DMS114 treated with DMSO at 0.1 percent for 48 hours (cell line): ENCODE measurements at regions not wholly inside any gene's neighbourhood (a gene's known extent, or its start where the extent isn't known, plus 50 kb on each side); places are given as distances from the start of the nearest gene placed in this dataset.
A peak's percentile ranks its signal among the peaks of the same experiment; 100 is the strongest.
"Not testable (repeated sequence)": the region's sequence is repeated elsewhere in the genome, so short reads cannot be mapped to it uniquely, and the experiment has no call there.

Experiments
- DNase-seq: peaks from one replicate; lab custom pipeline; 2025; ENCODE audit not compliant: unreplicated experiment; lab: John Stamatoyannopoulos, UW

DNA sequence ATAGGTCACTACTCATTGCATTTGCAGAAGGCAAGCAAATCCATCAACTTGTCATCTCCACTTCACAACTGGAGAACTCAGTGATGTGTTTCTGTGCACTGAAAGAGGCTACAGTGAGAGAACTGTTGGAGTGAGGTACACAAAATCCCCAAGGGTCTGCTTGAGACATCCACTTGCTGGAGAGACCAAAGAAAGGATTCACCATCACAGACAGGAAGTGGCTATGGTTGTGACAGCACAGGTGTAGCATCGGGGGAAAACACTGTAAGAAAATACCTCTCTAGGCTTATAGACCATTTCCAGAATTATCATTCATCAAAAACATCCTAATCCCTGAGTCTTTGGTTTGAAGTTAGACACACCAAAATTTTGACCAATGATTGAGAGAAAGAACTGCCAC, 201.3 kb upstream of the OR4E1 start:
- no peak for DNase-seq

DNA sequence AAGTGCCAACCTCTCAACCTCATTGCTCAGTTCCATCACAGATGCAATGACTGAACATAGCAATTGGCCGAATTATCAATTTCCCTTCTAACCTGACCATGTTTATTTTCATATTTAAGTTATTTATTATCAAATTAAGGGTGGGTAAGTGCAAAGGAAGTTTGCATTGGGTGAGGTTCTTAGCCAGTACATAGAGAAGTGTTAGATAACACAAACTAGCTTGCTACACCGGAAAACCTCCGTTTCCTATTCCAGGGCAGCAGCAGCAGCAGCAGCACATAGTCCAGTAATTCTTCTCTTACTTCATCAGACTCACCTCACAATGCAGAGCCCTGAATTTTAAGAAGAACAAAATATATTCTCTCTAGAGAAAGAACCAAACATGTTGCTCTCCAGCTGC, 200.5 kb upstream of the OR4E1 start:
- DNase-seq = no peak

DNA sequence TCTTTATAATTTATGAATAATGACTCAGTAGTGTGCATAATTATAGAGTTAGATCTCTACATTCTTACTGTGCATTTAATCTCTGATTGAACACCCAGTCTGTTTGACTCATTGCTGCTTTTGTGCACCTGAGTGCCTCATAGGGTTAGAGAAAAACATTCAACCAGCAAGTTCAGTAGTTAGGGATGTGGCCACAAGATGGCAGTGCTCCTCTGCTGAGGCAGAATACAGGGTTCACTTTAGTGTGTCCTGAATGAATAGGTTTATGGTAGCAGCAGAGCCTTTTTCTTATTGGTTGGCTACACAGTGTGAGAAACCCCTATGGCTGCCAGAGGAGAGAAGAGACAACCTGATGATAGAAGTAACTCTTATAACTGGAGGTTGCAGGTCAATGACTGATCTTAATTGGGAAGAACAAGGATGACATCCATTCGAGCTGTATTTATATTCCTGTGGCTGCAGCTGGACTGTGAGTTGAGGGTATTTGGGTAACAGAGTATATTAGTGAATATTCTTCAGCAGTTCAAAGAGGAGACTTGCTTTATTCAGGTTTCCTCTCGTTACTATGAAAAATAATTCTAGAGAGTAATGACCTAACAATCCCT, 194.9 kb upstream of the OR4E1 start:
- peak; percentile 12 for DNase-seq

DNA sequence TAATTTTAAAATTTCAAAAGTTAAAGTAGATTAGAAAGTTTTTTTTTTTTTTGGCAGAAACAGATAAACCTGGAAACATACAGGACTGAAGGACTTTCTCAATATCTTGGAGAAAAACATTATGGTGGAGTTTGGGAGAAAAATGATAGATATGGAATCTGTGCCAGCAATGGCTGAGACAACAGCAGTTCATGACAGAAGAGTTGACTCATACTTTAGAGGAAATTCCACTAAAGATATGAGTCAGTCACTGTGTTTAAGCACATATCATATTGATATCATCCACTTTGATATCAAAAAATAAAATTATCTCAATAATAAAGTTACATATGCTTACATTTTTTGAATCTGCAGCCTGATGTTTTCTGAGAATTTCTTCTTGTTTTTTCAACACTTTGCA, 193.9 kb upstream of the OR4E1 start:
- no peak for DNase-seq

DNA sequence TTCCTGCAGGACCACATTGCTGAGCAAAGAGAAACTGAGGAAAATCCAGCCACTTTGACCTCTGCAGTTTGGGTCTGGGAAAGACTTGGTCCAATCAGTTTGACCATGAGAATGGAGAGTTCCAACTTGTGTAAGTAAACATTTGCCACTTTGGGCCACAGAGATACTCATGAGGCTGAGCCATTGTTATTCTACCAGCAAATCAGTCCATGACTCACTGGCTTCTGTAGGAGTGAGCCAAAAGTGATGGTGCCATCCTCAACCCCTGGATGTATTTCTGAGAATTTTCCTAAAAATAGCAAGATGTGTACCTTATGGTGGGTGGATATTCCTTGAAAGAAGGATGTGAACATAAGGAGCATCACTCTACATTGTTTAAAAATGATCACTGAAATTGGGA, 192.9 kb upstream of the OR4E1 start:
- no peak for DNase-seq

DNA sequence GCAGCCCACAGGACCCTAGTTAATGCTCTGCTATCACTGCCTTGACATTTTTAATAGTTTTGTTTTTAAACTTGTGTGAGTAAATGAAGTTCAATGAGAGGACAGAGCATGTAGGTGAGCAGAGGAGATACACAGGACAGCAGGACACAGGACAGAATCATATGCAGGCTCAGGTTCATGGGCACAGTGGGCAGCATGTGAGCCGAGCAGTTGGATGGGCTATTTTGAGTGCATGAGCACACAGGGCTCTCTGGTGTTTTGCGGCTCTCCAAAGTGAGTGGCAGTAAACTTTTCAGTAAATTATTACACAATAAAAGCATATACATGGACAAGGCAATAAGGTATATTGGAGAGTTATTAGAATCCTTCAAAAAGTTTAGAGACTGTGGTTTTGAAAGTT, 189.7 kb upstream of the OR4E1 start:
- no peak for DNase-seq

DNA sequence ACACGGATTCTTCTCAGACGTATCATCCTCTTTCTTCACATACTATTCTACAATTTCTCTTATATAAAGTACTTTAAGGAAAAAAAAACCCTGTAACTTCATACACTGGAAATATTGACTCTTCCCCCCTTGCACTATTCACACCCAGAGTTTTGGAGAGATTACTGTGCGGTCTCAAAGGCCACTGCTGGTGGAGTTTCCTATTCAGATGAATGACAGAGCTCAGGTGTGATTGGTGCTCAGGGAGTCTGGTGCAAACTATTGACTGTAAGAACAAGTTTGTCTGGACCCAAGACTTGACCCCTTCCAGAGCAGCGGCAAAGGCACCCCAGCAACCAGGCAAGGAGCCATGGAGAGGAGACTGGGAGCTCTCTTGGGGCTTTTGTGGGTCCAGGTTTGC, 187.5 kb upstream of the OR4E1 start:
- DNase-seq = no peak

DNA sequence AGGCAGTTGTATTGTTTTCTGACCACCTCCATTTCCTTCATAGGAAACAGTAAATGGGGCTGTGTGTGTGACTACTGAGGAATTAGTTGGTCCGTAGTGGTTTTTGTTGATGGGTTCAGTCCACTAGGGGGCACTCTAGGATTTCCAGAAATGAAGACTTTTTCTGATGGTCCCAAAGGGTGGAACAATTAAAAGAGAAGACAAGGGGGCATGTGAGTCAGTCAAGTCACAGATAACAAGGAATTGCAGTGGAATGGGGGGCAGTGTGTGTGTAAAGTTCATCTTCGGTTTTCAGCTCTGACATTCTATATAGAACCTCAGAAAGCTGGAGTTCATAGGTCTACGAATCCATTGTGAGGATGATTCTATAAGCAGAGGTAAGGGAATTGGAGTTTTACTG, 186.6 kb upstream of the OR4E1 start:
- DNase-seq = no peak

DNA sequence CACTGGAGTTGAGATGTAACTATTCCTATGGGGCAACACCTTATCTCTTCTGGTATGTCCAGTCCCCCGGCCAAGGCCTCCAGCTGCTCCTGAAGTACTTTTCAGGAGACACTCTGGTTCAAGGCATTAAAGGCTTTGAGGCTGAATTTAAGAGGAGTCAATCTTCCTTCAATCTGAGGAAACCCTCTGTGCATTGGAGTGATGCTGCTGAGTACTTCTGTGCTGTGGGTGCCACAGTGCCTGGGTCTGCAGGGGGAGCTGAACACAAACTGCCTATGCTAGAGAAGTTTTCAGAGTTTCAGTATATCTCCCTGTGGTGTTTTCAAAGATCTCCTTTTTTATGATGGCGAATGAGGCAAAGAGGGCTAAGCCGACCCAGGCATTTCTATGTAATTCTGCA, 179.2 kb upstream of the OR4E1 start:
- no peak for DNase-seq

DNA sequence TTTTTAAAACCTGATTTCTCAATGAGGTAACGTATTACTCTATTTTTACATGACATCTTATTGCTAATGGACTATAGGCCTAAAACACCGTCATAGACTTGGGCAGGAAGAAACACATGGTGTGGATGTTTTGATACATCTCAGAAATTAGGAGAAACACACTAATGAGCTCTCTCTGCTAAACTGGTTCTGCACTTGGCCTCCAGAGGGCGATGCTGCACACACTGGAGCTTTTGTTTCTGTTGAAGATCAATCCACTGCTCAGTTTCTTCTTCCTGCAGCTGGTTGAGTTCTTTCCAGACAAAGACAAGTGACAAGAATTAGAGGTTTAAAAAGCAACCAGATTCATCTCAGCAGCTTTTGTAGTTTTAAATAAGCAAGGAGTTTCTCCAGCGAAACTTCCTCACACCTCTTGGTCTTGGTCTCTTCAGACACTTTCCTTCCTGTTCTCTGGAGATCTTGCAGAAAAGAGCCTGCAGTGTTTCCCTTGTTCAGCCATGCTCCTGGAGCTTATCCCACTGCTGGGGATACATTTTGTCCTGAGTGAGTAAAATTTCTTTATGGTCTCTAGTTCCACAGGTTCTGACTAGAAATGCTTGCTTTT, 178.5 kb upstream of the OR4E1 start:
- no peak for DNase-seq

DNA sequence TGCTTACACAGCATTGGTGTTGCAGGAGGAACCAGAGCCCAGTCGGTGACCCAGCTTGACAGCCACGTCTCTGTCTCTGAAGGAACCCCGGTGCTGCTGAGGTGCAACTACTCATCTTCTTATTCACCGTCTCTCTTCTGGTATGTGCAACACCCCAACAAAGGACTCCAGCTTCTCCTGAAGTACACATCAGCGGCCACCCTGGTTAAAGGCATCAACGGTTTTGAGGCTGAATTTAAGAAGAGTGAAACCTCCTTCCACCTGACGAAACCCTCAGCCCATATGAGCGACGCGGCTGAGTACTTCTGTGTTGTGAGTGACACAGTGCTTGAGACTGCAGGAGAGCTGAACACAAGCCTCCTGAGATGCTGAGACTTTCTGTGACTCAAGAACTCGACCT, 173.3 kb upstream of the OR4E1 start:
- not testable (repeated sequence) for DNase-seq

DNA sequence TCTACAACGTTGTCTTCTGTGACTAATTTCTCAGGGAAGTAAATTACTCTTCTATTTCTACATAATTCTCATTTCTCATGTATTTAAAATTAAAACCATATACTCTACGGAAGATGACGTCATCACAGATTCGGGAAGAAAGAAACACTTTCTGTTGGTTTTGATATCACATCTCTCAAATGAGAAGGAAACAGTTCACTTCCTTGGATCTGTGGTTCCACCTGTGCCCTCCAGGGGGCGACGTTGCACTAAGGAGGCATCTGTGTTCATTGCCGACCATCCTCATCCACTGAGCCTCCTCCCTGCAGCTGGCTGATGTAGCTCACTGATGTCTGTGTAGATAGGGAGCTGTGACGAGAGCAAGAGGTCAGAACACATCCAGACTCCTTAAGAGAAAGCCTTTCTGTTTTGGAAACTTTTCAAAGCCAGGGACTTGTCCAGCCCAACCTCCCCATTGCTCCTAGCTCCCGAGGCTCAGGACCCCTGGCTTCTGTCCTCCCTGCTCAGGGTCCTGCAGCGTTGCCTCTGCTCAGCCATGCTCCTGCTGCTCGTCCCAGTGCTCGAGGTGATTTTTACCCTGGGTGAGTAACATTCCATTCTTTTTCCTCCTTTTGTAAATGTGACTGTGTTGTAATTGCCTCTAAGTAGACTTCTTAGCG, 172.7 kb upstream of the OR4E1 start:
- DNase-seq = peak; percentile 19

DNA sequence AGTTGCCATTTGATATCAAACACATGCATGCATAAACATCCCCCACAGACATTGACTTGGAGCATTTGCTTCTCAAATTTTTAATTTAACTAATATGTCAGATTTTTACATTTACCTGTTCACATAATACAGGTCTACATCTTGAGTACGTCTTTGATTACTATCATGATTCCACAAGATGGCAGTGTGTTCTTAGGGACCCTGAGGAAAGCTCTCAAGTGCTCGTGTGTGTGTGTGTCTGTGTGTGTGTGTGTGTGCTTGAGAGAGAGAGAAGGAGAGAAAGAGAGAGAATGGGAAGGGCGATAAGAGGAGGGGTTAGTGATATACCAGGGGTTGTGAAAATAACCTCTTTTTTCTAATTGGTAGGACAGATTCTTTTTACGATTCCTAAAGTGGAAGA, 167.1 kb upstream of the OR4E1 start:
- no peak for DNase-seq

DNA sequence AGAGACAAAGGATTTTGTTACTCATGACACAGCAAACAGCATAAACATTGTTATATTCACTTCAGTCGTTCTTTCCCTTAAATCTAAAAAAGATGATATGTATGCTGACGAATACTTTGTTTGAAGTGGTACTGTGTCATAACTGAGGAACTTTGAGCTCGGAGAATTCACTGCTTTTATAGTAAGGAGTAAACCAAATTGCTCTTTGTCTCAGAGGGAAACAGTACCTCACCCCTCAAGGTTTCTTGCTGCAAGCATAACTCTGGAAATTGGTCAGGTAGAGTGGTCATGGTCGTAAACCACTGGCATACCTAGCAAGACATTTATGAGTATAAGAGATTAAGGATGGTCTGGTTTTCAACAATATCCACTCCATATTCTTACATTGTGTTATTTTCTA, 160.2 kb upstream of the OR4E1 start:
- DNase-seq = no peak

DNA sequence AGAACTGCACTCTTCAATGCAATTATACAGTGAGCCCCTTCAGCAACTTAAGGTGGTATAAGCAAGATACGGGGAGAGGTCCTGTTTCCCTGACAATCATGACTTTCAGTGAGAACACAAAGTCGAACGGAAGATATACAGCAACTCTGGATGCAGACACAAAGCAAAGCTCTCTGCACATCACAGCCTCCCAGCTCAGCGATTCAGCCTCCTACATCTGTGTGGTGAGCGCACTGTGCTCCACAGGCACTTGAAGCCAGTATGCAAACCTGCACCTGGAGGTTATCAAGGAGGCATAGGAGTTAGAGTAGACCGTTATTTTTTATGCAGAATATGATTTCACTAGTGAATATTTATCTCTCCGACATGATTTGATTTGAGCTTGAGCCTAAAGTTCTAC, 152.2 kb upstream of the OR4E1 start:
- DNase-seq = no peak

DNA sequence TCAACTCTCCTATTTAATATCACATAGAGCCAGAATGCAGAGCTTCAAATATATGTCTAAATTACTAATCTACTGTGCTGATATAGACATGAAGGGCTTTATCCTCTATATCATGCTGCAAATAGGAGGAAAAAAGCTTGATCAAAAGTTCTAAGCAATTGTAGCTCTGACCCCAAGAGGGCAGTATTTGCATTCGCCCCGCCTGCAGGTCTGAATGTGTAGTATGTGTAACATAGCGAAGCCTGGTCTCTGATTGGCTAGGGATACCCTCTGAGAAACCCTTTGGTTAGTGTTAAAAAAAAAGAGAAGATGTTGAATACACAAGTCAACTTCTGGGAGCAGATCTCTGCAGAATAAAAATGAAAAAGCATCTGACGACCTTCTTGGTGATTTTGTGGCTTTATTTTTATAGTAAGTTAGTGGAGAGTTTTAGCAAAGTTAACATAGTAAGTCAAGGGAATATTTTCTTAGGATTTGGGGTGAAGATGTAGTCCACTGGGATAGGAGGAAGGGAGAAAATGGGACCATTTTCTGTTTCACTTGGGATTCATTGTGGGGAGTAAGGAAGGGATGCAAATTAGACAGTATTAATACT, 151.6 kb upstream of the OR4E1 start:
- no peak for DNase-seq

DNA sequence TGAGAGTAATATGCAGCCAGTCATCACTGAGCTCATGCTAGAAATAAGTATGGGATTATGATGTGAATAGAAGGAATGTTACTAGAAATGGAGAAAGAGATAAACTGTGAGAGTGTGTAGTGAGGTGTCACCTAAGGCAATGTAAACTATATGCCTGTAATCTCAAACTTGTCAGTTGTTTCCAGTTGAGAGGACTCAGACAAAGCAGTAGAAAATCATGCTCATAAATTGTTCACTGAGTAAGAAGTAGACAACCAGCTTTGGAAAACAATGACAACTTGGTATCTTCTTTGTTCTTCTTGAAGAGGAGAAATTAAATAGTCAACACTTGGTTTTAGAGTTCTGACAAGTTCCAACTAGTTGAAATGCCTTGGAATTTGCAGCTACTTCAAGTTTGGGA, 148.5 kb upstream of the OR4E1 start:
- no peak for DNase-seq

DNA sequence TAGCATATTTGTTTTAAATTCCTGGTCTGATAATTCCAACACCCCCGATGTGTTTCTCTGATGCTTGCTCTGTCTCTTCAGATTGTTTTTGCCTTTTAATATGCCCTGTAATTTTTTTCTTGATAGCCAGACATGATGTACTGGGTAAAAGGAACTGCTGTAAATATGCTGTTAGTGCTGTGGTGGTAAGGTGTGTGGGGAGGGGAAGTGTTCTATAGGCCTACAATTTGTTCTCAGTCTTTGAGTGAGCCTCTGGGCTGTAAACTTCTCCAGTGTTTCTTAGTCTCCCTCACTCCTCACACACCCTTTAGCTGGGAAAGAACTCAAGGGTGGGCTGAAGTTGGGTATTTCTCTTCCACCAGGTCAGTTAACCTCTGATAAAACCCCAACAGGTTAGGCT, 147.0 kb upstream of the OR4E1 start:
- DNase-seq = no peak

DNA sequence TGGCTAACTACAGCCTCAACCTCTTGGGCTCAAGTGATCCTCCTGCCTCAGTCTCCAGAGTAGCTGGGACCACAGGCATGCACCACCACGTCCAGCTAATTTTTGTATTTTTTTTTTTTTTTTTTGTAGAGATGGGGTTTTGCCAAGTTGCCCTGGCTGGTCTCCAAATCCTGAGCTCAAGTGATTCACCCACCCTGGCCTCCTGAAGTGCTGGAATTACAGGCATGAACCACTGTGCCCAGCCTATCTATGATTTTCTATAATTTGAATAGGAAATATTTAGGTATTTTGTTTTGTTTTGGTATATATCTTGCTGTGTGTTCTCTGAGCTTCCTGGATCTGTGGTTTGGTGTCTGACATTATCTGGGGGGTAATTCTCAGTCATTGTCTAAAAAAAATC, 146.3 kb upstream of the OR4E1 start:
- DNase-seq = not testable (repeated sequence)

DNA sequence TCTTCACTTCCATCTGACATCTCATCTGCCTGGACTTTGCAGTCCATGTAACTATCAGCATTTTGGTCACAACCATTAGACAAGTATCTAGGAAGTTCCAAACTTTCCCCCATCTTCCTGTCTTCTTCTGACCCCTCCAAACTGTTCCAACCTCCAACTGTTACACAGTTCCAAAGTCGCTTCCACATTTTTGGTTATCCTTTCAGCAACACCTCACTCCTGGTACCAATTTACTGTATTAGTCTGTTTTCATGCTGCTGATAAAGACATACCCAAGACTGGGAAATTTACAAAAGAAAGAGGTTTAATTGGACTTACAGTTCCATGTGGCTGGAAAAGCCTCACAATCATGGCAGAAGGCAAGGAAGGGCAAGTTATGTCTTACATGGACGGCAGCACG, 143.4 kb upstream of the OR4E1 start:
- DNase-seq = not testable (repeated sequence)

DNA sequence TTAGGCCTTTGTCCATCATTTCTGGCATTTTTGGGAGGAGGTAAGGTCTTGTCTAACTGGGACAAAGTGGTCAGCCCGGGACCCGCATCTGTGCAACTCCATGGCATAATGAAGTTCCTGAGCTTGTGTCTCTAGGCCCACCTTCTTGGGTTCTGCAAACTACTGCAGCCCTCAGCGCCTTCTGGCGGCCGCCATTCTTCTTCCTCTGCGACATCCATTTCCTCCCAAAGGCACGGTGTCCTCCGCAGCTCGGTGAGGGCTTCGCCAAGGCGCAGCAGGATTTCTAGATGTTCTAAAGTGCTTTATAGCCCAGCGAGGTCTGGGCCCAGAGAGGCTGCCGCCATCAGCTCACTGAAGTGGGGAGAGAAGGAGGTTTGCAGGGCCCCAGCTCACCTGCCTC, 134.4 kb upstream of the OR4E1 start:
- no peak for DNase-seq

DNA sequence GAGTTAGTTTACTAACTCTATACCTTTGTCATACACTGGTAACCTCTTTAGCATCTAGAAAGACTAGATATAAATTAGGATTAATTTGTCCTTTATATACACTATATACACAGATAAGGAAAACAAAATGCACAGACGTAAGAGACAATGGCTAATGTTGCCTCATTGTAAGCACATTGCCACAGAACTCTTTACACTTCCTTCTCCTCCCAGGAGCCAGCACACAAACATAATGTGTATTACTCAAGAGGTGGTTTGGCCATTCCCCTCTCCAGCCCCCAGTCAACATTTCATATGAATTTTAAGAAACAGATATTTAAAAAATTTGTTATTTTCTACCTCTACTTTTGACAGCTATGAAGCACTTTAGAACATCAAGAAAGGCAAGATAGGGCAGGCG, 131.4 kb upstream of the OR4E1 start:
- DNase-seq = no peak

DNA sequence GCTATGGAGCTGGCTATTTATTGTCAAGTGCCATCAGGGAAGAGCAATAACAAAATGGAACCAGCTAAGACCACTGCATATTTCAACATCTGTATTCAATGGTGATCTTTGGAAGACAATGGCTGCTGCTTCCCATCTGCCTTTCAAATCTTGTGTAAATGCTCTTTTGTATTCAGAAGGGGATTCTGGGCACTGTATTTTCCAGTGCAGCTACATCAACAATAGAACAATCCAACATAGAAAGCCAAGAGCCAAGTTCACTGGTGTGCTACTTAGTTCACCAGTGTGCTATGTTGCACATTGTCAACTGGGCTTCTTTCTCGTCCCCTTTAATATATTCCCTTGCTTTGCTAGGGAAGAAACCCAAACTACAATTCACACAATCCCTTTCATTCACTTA, 128.8 kb upstream of the OR4E1 start:
- no peak for DNase-seq
